Activated naive CD8-positive, alpha-beta T cell treated with anti-CD3 and anti-CD28 coated beads, Interleukin-2, amount 10 ng/mL, durations not matched to agents 7 days and 5 days (primary cell): ENCODE measurements at regions not wholly inside any gene's neighbourhood (a gene's known extent, or its start where the extent isn't known, plus 50 kb on each side); places are given as distances from the start of the nearest gene placed in this dataset.

Experiments used
- ATAC-seq: fragments of 150-1000 bp; cut with Tn5 transposase; one replicate; pipeline ENCODE4 v1.10.0; 2021; ENCODE audit warnings: low read depth, moderate library complexity
- POLR2A ChIA-PET: fragments of 350-600 bp; sonication (Branson Sonifier 250); formaldehyde crosslinking; loops from one replicate; lab custom pipeline; 2021; ENCODE audit warnings: antibody characterized with exemption; lab: Charles Lee
- DNase-seq: peaks from one replicate; pipeline ENCODE4 v3.0.0; 2021
- H3K27ac Mint-ChIP-seq: one replicate; pipeline ENCODE4 v1.8.0; 2022; ENCODE audit warnings: mild to moderate bottlenecking, mixed read lengths
- H3K27me3 Mint-ChIP-seq: one replicate; pipeline ENCODE4 v1.8.0; 2022; ENCODE audit warnings: mild to moderate bottlenecking, moderate library complexity, mixed read lengths
- H3K36me3 Mint-ChIP-seq: one replicate; pipeline ENCODE4 v1.8.0; 2021; ENCODE audit warnings: mild to moderate bottlenecking, mixed read lengths
- H3K4me1 Mint-ChIP-seq: one replicate; pipeline ENCODE4 v1.8.0; 2021; ENCODE audit warnings: mixed read lengths
- H3K4me3 Mint-ChIP-seq: one replicate; pipeline ENCODE4 v1.8.0; 2022; ENCODE audit warnings: mild to moderate bottlenecking, moderate library complexity, mixed read lengths
- H3K9me3 Mint-ChIP-seq: one replicate; pipeline ENCODE4 v1.8.0; 2021; ENCODE audit warnings: mixed read lengths

GRCh38 chr7:45443263-45443662, 130.9 kb upstream of the ADCY1 start:
- no peaks in the 10 kb centered on the region for H3K36me3 Mint-ChIP-seq
- no peaks in the 10 kb centered on the region for H3K4me1 Mint-ChIP-seq
- H3K9me3 Mint-ChIP-seq, result no peaks in the 10 kb centered on the region
- H3K27ac Mint-ChIP-seq, result no peak overlapping the region
- H3K4me3 Mint-ChIP-seq, result no peak overlapping the region
- ATAC-seq, result no peak
- POLR2A ChIA-PET, result no interaction called here
- no peak for DNase-seq
- H3K27me3 Mint-ChIP-seq, result peaks cover 9% of the 10 kb centered on the region

DNA sequence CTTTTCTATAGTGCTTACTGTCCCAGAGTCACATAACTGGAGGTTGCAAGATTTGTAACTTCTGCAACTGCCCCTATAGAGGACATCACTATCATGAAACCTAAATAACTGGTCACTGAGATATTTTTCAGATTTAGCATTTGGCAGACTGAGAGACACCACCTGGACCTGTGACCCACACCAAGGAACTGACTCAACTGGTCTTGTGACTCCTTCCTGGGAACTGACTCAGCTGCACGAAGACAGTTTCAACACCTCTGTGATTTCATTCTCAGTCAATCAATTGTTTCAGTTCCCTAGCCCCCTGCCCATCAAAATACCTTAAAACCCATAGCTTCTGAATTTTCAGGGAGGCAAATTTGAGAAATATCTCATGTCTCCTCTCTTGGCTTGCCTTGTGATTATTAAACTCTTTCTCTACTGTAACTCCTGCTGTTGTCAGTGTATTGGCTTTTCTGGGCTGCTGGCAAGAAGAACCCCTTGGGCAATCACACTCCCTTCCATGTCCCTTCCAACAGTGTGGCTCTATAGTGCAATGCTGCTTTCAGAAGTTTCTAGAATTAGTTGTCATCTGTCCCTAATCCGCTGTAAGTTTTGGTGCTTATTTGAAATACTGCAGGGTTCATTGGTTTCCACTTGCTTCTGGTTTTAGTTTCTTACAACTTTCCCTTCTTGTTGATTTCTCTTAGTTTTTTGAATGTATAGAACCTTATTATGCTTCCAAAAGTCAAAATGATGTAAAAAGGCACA, 127.8 kb upstream of the ADCY1 start:
- H3K27me3 Mint-ChIP-seq, result peaks cover 7% of the 10 kb centered on the region
- no peak overlapping the region for H3K27ac Mint-ChIP-seq
- no peak overlapping the region for H3K4me3 Mint-ChIP-seq
- H3K36me3 Mint-ChIP-seq, result no peaks in the 10 kb centered on the region
- no peak for ATAC-seq
- no peak for DNase-seq
- POLR2A ChIA-PET, result no interaction called here
- H3K9me3 Mint-ChIP-seq, result no peaks in the 10 kb centered on the region
- no peaks in the 10 kb centered on the region for H3K4me1 Mint-ChIP-seq

DNA sequence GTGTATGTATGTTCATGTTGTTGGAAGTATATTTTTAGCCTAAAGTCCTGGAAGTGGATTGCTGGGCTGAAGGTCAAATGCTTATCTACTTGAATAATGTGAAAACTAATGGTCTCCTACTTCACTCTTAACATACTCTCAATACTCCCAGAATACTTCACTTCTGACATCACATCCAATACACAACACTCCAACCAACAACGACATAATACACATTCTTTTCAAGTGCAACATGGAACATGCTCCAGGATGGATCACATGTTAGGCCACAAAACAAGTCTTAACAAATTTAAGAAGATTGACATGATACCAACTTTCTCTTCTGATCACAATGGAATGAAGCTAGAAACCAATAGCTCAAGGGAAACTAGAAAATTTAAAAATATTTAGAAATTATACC, 126.9 kb upstream of the ADCY1 start:
- Mint-ChIP-seq H3K36me3 (no peaks in the 10 kb centered on the region), H3K4me3 (no peak overlapping the region), H3K27me3 (peaks cover 8% of the 10 kb centered on the region), H3K4me1 (no peaks in the 10 kb centered on the region), H3K27ac (no peak overlapping the region), H3K9me3 (no peaks in the 10 kb centered on the region)
- ATAC-seq (no peak), DNase-seq (no peak)
- POLR2A ChIA-PET, result no interaction called here

DNA sequence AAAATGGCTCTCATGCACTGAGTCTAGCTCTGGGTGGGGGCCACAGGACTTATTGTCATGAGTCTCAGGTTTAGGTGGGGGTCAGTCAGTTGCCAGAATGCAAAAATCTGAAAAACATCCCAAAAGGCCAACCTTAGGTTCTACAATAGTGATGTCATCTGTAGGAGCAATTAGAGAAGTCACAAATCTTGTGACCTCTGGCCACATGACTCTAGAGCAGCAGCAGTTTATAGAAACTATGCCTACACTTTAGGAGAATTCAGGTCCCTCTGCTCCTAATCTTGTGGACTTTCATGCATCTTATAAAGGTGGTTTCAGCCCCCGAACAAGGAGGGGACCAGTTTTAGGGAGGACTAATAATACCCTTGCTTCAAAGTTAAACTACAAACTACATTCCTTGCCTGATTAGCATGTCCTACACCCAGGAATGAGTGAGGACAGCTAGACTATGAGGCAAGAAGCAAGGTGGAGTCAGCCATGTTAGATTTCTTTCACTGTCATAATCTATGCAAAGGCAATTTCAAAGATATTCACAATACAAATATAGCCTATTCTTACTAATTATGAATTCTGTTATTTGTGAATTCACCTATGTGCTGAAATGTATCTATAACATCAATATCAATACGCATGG, 123.5 kb upstream of the ADCY1 start:
- Mint-ChIP-seq H3K4me3 (no peak overlapping the region), H3K27ac (no peak overlapping the region), H3K9me3 (no peaks in the 10 kb centered on the region), H3K27me3 (peaks cover 8% of the 10 kb centered on the region), H3K4me1 (no peaks in the 10 kb centered on the region), H3K36me3 (no peaks in the 10 kb centered on the region)
- no peak for DNase-seq
- ATAC-seq, result no peak
- POLR2A ChIA-PET, result no interaction called here

GRCh38 chr7:45451342-45452035, 122.7 kb upstream of the ADCY1 start:
- no peak for ATAC-seq
- no peak for DNase-seq
- no peak overlapping the region for H3K27ac Mint-ChIP-seq

DNA sequence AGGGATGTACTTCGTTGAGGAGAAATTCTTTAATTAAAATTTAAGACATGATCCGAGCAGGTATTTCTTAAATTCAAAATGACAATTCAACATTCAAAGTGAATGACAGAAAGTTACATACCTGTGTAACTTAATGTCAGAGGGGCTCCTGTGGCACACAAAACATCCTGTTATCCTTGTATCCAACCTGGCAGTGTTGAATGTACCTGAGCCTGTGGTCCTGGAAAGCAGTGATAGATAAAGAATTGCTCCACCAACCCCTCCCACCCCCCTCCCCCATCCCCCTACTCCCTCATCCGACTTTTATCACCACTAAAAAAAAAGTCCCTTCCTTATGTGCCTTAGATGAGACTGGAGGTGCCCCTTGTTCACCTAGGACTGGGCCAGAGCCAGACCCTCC, 119.4 kb upstream of the ADCY1 start:
- Mint-ChIP-seq H3K4me1 (no peaks in the 10 kb centered on the region), H3K27me3 (peaks cover 5% of the 10 kb centered on the region), H3K36me3 (no peaks in the 10 kb centered on the region), H3K9me3 (no peaks in the 10 kb centered on the region), H3K27ac (no peak overlapping the region), H3K4me3 (no peak overlapping the region)
- DNase-seq, result no peak
- POLR2A ChIA-PET, result no interaction called here
- no peak for ATAC-seq

More at GRCh38 chr7:45451342-45452035, 122.7 kb upstream of the ADCY1 start:
- POLR2A ChIA-PET, result no interaction called here
- Mint-ChIP-seq H3K4me1 (no peaks in the 10 kb centered on the region), H3K9me3 (no peaks in the 10 kb centered on the region), H3K36me3 (no peaks in the 10 kb centered on the region), H3K4me3 (no peak overlapping the region), H3K27me3 (peaks cover 8% of the 10 kb centered on the region)

DNA sequence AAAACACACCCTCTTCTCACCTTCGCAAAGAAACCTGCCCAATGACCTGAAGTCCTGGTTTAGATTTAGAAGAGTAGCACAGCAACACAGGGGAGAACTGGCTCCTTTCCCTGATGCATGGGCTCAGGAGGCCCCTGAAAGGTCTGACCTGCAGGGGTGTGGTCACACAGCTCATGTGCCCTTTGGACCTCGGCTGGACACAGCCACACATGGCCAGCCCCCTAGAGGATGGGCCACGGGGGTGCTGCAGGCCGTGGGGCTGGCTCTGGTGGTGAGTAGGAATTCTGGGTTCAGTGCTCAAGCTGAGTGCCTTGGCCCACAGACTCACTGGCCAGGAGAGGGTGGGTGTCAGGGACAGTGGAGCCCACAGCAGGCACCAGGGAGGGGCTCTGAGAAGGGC, 118.5 kb upstream of the ADCY1 start:
- Mint-ChIP-seq H3K27ac (no peak overlapping the region), H3K9me3 (no peaks in the 10 kb centered on the region), H3K4me3 (no peak overlapping the region), H3K27me3 (peaks cover 9% of the 10 kb centered on the region), H3K4me1 (no peaks in the 10 kb centered on the region), H3K36me3 (no peaks in the 10 kb centered on the region)
- DNase-seq, result no peak
- ATAC-seq, result no peak
- POLR2A ChIA-PET, result no interaction called here

- no peak for DNase-seq
- no peaks in the 10 kb centered on the region for H3K36me3 Mint-ChIP-seq
- POLR2A ChIA-PET, result no interaction called here
- H3K9me3 Mint-ChIP-seq, result no peaks in the 10 kb centered on the region
- no peak for ATAC-seq
- no peak overlapping the region for H3K4me3 Mint-ChIP-seq
- no peak overlapping the region for H3K27ac Mint-ChIP-seq
- H3K4me1 Mint-ChIP-seq, result no peaks in the 10 kb centered on the region
- H3K27me3 Mint-ChIP-seq, result peaks cover 9% of the 10 kb centered on the region
Measured at GRCh38 chr7:45456105-45456504, 118.1 kb upstream of the ADCY1 start.

- no peak overlapping the region for H3K4me3 Mint-ChIP-seq
- no peaks in the 10 kb centered on the region for H3K4me1 Mint-ChIP-seq
- POLR2A ChIA-PET, result no interaction called here
- H3K27me3 Mint-ChIP-seq, result peaks cover 5% of the 10 kb centered on the region
- H3K36me3 Mint-ChIP-seq, result no peaks in the 10 kb centered on the region
- no peaks in the 10 kb centered on the region for H3K9me3 Mint-ChIP-seq
- DNase-seq, result no peak
- no peak for ATAC-seq
- no peak overlapping the region for H3K27ac Mint-ChIP-seq
Measured at GRCh38 chr7:45456747-45457524, 117.2 kb upstream of the ADCY1 start.

DNA sequence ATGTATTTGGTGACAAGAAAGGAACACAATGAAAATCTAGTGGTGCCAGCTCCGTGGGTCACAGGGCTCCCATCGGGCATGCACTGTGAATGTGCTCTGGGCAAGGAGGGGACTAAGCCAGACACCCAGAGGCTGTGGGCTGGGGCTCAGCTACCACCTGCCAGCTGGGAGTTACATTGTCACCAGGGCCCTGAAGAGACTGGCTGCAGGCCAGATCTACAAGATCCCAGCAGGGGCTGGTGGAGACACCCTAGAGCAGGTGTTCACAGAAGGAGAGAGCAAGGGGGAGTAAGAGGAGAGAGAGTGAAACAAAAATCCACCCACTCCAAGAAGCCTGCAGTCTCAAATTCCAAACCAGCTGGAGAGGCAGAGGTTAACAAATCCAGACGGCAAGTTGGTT, 116.6 kb upstream of the ADCY1 start:
- DNase-seq, result no peak
- Mint-ChIP-seq H3K27ac (no peak overlapping the region), H3K4me1 (no peaks in the 10 kb centered on the region), H3K4me3 (no peak overlapping the region), H3K27me3 (peaks cover 5% of the 10 kb centered on the region), H3K9me3 (no peaks in the 10 kb centered on the region), H3K36me3 (no peaks in the 10 kb centered on the region)
- ATAC-seq, result no peak
- POLR2A ChIA-PET, result no interaction called here

DNA sequence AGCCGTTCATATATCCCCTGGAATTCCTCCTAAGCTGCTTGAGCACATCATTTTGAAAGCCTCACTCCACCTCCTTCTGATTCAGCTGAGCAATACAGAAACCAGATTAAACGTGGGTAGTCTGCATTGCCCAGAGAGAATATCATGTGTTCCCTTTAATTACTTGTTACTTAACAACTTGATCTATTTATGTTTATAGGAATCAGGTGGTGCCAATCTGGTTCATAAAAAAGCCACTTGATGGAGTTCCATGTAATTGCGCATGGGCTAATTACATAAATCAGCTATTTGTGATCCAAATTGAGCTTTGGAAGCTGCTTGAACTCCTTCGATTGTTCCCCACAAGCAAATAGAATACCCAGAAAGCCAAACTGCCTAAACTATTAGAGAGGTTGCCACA, 114.7 kb upstream of the ADCY1 start:
- Mint-ChIP-seq H3K4me3 (no peak overlapping the region), H3K9me3 (peaks cover 2% of the 10 kb centered on the region), H3K36me3 (no peaks in the 10 kb centered on the region), H3K4me1 (no peaks in the 10 kb centered on the region), H3K27me3 (peaks cover 7% of the 10 kb centered on the region), H3K27ac (no peak overlapping the region)
- POLR2A ChIA-PET, result no interaction called here
- ATAC-seq (no peak), DNase-seq (no peak)

GRCh38 chr7:45460379-45460778, 113.8 kb upstream of the ADCY1 start:
- H3K4me1 Mint-ChIP-seq, result no peaks in the 10 kb centered on the region

DNA sequence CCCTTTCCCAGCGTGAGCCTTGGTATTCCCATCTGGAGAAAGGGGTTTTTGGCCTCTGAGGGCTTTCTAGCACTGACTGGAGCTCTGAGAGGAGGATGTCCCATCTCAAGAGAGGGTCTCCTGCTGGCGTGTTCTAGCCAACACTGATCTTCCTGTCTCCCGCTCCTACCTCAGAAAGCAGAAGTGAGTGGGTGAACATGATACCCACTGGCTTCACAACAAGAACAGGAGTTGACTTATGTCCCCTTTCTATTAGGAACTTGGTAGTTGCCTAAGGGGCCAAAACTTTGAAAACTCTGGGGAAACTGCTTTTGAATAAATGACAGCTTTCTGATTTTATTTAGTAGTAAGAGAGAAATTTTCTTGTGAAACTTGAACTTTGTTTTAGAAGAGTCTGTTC, 113.1 kb upstream of the ADCY1 start:
- Mint-ChIP-seq H3K27ac (no peak overlapping the region), H3K27me3 (peaks cover 7% of the 10 kb centered on the region), H3K36me3 (no peaks in the 10 kb centered on the region), H3K4me1 (no peaks in the 10 kb centered on the region), H3K4me3 (no peak overlapping the region), H3K9me3 (peaks cover 2% of the 10 kb centered on the region)
- no peak for ATAC-seq
- POLR2A ChIA-PET, result no interaction called here
- DNase-seq, result no peak

More at GRCh38 chr7:45460379-45460778, 113.8 kb upstream of the ADCY1 start:
- Mint-ChIP-seq H3K9me3 (peaks cover 2% of the 10 kb centered on the region), H3K27me3 (peaks cover 7% of the 10 kb centered on the region), H3K36me3 (no peaks in the 10 kb centered on the region), H3K27ac (no peak overlapping the region), H3K4me3 (no peak overlapping the region)
- POLR2A ChIA-PET, result no interaction called here
- no peak for DNase-seq
- no peak for ATAC-seq
